ENCODE measurements at regions not wholly inside any gene's neighbourhood (a gene's known extent, or its start where the extent isn't known, plus 50 kb on each side); places are given as distances from the start of the nearest gene placed in this dataset.

GRCh38 chr10:4384245-4384644 lies 441.8 kb upstream of the AKR1E2 start:
- ATAC-seq (no peak), DNase-seq (no peak)
- no peak overlapping the region for H3K4me3 ChIP-seq (ENCODE audit: low read length)
- no peaks in the 10 kb centered on the region for H3F3A ChIP-seq (ENCODE audit: low read length, unreplicated experiment)
- no peaks in the 10 kb centered on the region for H4K20me1 ChIP-seq (ENCODE audit: low read length)
- no TSS peak for BruUV-seq (replicated peaks)
- H3K9me3 ChIP-seq (ENCODE audit: low read length), result no peaks in the 10 kb centered on the region
- TF ChIP-seq EZH2 (IDR thresholded peaks at IDR 0.05; ENCODE audit: low read length, unreplicated experiment), result no peak
- no peak overlapping the region for H3K27ac ChIP-seq (ENCODE audit: low read length)
- POLR2A ChIA-PET (ENCODE audit: unreplicated experiment), result no interaction called here
- H3K27me3 ChIP-seq (ENCODE audit: low read length), result no peaks in the 10 kb centered on the region
- intact Hi-C loops (cut with micrococcal nuclease), result loop anchor here (1.0 kb wide), 1 partner anchor 17 kb away; no protein-coding TSS in a partner anchor
- H3K9me2 ChIP-seq (replicated peaks; ENCODE audit: low read length), result no peaks in the 10 kb centered on the region
- no peaks in the 10 kb centered on the region for H3K36me3 ChIP-seq (ENCODE audit: low read depth, low read length)
- H2AFZ ChIP-seq (ENCODE audit: low read length), result no peak overlapping the region
- H3K4me1 ChIP-seq (ENCODE audit: insufficient read depth, low read length), result no peaks in the 10 kb centered on the region
- CTCF ChIA-PET, result no interaction called here
- no peak overlapping the region for H3K4me2 ChIP-seq (ENCODE audit: low read length)
- no peaks in the 10 kb centered on the region for H3K79me2 ChIP-seq (ENCODE audit: low read length)
- H3K9ac ChIP-seq (ENCODE audit: low read length), result no peak overlapping the region

GRCh38 chr10:4383651-4384098 lies 442.3 kb upstream of the AKR1E2 start:
- Histone ChIP-seq H3K27ac (ENCODE audit: low read length) (no peak overlapping the region), H3F3A (ENCODE audit: low read length, unreplicated experiment) (no peaks in the 10 kb centered on the region), H3K9me3 (ENCODE audit: low read length) (no peaks in the 10 kb centered on the region), H3K36me3 (ENCODE audit: low read depth, low read length) (no peaks in the 10 kb centered on the region), H2AFZ (ENCODE audit: low read length) (no peak overlapping the region), H3K79me2 (ENCODE audit: low read length) (no peaks in the 10 kb centered on the region), H4K20me1 (ENCODE audit: low read length) (no peaks in the 10 kb centered on the region), H3K27me3 (ENCODE audit: low read length) (no peaks in the 10 kb centered on the region), H3K9me2 (replicated peaks; ENCODE audit: low read length) (no peaks in the 10 kb centered on the region), H3K4me1 (ENCODE audit: insufficient read depth, low read length) (no peaks in the 10 kb centered on the region), H3K9ac (ENCODE audit: low read length) (no peak overlapping the region), H3K4me3 (ENCODE audit: low read length) (no peak overlapping the region), H3K4me2 (ENCODE audit: low read length) (no peak overlapping the region)
- TF ChIP-seq CTCF (conservative IDR thresholded peaks at IDR 0.05; ENCODE audit: low read depth, low read length), result no peak
- TF ChIP-seq EZH2 (IDR thresholded peaks at IDR 0.05; ENCODE audit: low read length, unreplicated experiment), result no peak
- no peak for TF ChIP-seq EZH2phosphoT487 (IDR thresholded peaks at IDR 0.05; ENCODE audit: borderline replicate concordance, low read length)
- ATAC-seq, result no peak
- ChIA-PET CTCF (no interaction called here), POLR2A (ENCODE audit: unreplicated experiment) (no interaction called here)
- intact Hi-C loops (cut with micrococcal nuclease), result loop anchor here (1.0 kb wide), 1 partner anchor 18 kb away; no protein-coding TSS in a partner anchor
- BruUV-seq (replicated peaks), result no TSS peak
- DNase-seq, result no peak

GRCh38 chr10:4382811-4383210 lies 443.2 kb upstream of the AKR1E2 start:
- BruUV-seq (replicated peaks), result no TSS peak
- Histone ChIP-seq H2AFZ (ENCODE audit: low read length) (no peak overlapping the region), H3K36me3 (ENCODE audit: low read depth, low read length) (no peaks in the 10 kb centered on the region), H3F3A (ENCODE audit: low read length, unreplicated experiment) (no peaks in the 10 kb centered on the region), H3K27me3 (ENCODE audit: low read length) (no peaks in the 10 kb centered on the region), H3K4me2 (ENCODE audit: low read length) (no peak overlapping the region), H3K9ac (ENCODE audit: low read length) (no peak overlapping the region), H3K79me2 (ENCODE audit: low read length) (no peaks in the 10 kb centered on the region), H3K9me2 (replicated peaks; ENCODE audit: low read length) (no peaks in the 10 kb centered on the region), H3K4me3 (ENCODE audit: low read length) (no peak overlapping the region), H3K4me1 (ENCODE audit: insufficient read depth, low read length) (no peaks in the 10 kb centered on the region), H3K9me3 (ENCODE audit: low read length) (no peaks in the 10 kb centered on the region), H3K27ac (ENCODE audit: low read length) (no peak overlapping the region), H4K20me1 (ENCODE audit: low read length) (no peaks in the 10 kb centered on the region)
- TF ChIP-seq EZH2phosphoT487 (IDR thresholded peaks at IDR 0.05; ENCODE audit: borderline replicate concordance, low read length) (no peak), EZH2 (IDR thresholded peaks at IDR 0.05; ENCODE audit: low read length, unreplicated experiment) (no peak), CTCF (conservative IDR thresholded peaks at IDR 0.05; ENCODE audit: low read depth, low read length) (no peak)
- ATAC-seq, result no peak
- intact Hi-C loops (cut with micrococcal nuclease), result no loop called here
- ChIA-PET CTCF (no interaction called here), POLR2A (ENCODE audit: unreplicated experiment) (no interaction called here)
- no peak for DNase-seq

Measured in PC-3 (cell line).